HG02588 (cell line): ENCODE measurements at regions not wholly inside any gene's neighbourhood (a gene's known extent, or its start where the extent isn't known, plus 50 kb on each side); places are given as distances from the start of the nearest gene placed in this dataset.
"Not testable (repeated sequence)": the region's sequence is repeated elsewhere in the genome, so short reads cannot be mapped to it uniquely, and the experiment has no call there.

Experiments used
- ATAC-seq: cut with Tn5 transposase; IDR thresholded peaks from one replicate; pipeline ENCODE4 v1.9.1; 2021; ENCODE audit warnings: mild to moderate bottlenecking, moderate library complexity; ENCODE audit not compliant: unreplicated experiment

GRCh38 chr1:166384948-166385347 is 218.1 kb upstream of the FAM78B start:
- no peak for ATAC-seq

GRCh38 chr1:166390366-166391033 is 223.7 kb upstream of the FAM78B start:
- no peak for ATAC-seq

DNA sequence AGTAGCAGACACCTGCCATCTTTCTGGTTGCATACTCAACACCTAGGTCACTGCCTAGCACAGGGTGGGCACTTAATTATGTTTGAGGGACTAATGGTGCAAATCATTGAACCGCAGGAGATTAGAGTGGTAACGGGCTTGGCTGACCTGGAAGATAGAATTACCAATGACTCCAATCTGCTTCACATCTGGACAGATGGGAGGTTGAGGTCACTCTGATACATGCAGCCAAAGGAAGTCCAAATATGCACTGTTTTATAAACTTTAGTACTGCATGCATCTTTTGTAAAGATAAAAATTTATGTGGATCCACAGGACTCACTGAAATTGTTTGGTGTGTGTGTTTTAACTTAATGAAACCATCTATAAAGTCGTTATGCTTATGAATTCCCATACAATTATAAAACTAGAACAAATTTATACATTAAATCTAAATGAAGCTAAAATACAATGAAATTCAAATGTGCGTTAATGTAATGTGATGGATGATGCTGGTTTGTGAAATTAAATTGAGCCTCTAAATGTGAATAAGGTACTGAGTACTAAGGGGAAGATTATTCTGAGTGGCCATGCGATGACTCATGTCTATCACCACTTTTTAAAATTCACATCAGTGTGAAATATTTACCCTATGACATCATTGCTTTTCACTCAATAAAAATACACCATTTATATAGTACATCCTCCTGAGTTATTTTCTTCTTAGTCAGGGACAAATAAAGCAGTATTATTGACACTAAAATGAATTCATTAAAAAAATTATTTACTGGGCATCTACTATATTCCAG is 224.7 kb upstream of the FAM78B start:
- no peak for ATAC-seq

DNA sequence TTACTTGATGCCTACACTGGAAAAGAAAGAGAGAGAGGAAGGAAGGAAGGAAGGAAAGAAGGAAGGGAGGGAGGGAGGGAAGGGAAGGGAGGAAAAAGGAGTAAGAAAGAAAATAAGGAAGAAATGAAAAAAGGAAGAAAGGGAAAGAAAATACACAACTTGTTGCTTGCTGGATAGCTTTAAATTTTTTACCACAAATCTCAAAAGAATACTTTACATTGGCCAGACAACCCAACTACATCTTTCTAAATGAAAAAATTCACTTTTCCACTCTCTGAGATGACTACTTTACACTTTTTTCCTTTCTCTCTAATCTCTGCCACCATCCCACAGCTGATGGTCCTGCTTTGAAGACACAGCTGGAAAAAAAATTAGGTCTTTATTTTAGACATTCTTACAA is 228.9 kb upstream of the FAM78B start:
- ATAC-seq: no peak

DNA sequence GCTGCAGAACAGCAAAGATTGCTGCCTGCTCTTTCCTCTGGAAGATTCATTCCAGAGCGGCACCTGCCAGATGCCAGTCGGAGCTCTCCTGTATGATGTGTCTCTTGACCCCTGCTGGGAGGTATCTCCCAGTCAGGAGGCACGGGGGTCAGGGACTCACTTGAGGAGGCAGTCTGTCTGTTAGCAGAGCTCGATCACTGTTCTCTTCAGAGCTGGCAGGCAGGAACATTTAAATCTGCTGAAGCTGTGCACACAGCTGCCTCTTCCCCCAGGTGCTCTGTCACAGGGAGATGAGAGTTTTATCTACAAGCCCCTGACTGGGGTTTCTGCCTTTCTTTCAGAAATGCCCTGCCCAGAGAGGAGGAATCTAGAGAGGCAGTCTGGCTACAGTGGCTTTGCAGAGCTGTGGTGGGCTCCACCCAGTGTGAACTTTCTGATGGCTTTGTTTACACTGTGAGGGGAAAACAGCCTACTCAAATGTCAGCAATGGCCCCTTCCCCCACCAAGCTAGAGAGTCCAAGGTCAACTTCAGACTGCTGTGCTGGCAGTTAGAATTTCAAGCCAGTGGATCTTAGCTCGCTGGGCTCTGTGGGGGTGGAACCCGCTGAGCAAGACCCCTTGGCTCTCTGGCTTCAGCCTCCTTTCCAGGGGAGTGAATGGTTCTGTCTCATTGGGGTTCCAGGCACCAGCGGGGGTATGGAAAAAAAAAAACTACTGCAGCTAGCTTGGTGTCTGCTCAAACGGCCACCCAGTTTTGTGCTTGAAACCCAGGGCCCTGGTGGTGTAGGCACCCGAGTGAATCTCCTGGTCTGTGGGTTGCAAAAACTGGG is 242.7 kb upstream of the FAM78B start:
- not testable (repeated sequence) for ATAC-seq

GRCh38 chr1:166410083-166410385 is 243.2 kb upstream of the FAM78B start:
- no peak for ATAC-seq

DNA sequence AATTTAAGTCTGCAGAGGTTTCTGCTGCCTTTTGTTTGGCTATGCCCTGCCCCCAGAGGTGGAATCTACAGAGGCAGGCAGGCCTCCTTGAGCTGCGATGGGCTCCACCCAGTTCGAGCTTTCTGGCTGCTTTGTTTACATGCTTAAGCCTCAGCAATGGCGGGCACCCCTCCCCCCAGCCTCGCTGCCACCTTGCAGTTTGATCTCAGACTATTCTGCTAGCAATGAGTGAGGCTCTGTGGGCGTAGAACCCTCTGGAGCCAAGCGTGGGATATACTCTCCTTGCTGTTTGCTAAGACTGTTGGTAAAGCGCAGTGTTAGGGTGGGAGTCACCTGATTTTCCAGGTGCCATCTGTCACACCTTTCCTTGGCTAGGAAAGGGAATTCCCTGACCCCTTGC is 250.0 kb upstream of the FAM78B start:
- not testable (repeated sequence) for ATAC-seq

DNA sequence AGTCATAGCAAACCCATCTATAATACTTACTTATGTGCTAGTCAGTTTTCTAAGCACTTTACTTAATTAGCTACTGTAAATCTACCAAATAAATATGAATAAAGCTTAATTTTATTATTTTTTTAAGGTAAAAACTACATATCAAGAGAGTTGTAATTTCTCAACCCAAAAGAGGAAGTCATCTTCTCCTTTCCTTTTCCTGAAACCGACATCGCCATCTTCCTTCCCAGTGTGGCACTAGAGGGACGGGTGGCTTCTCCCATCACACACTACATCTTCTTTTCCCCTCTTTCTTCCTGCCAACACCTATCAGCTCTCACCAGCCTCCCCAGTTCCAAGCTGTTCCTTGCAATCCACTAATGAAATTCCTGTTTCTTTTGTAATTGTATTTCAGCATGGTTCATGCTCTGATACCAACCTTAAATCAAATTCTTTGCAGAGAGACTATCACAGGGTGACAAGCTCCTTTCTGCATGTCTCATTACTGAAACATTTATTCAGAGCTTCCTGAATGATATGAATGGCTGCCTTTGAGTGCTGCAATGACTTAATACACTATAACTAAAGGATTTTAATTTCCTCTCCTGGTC is 251.6 kb upstream of the FAM78B start:
- no peak for ATAC-seq

DNA sequence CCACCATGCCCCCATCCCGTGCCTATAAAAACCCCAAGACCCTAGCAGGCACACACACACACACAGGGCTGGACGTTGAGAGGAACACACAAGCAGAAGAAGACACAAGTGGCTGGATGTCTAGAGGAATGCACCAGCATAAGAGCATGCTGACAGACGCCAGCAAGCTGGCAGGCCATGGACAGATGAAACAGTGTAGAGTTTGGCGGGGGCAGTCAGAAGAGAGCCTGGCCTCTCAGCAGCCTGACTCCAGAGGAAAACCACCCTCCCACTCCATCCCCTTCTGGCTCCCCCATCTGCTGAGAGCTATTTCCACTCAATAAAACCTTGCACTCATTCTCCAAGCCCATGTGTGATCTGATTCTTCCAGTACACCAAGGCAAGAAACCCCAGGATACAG is 255.8 kb upstream of the FAM78B start:
- ATAC-seq: not testable (repeated sequence)

DNA sequence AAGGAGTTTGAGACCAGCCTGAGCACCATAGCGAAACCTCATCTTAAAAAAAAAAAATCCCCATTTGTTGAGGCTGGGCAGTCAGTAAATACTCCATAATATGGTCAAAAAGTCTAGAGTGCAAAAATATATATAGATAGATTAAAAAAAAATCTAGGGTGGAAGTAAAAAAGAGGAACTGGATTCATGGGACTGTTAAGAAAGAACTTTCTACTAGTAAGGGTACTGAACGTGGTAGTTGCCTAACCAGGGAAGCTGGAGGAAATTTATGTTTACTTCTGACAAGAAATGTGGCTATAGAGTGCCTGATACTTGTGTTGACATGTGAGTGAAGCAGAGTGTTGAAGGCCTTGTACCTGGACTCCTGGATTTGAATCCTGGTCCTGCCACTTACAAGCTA is 265.9 kb upstream of the FAM78B start:
- ATAC-seq: no peak

DNA sequence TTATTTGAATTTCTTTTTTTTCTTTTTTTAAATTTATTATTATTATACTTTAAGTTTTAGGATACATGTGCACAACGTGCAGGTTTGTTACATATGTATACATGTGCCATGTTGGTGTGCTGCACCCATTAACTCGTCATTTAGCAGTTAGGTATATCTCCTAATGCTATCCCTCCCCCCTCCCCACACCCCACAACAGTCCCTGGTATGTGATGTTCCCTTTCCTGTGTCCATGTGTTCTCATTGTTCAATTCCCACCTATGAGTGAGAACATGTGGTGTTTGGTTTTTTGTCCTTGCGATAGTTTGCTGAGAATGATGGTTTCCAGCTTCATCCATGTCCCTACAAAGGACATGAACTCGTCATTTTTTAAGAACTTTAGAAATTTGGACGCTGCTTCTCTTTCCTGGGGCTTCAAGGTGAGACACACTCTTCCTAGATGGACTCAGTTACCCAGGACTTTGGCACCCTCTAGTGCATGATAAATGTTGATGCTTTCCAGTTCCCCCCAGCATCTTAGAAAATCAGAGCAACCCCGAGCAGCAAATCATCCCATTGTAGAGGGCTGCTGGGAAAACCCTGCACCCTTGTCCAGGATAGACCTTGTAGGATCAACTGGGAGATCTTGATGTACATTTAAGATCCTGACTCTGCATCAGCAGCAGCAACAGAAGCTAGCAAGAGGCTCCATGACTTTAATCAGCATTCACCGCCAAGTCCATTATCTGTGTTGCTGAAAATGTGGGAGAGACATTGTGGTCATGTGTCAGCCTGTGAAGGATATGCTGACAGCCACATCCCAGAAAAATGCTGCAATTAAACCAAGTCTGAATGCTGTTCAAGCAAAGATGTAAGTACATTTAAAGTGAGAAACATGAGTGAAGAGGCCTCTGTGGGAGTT is 266.9 kb upstream of the FAM78B start:
- ATAC-seq: peak; percentile 49

GRCh38 chr1:166457700-166458099 is 290.9 kb upstream of the FAM78B start:
- ATAC-seq: no peak

DNA sequence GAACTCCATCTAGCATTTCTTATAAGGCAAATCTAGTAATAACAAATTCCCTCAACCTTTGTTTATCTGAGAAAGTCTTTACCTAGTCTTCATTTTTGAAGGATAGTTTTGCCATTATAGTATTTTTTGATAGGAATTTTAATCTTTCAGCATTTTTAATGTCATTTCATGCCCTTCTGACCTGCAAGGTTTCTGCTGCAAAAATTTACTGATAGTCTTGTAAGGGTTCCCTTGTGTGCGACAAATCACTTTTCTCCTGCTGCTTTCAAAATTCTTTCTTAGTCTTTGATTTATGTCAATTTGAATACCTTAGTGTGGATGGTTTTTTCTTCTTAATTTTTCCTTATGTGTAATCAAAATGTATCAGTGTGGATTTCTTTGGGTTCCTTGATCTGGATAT is 297.5 kb upstream of the FAM78B start:
- ATAC-seq: no peak

DNA sequence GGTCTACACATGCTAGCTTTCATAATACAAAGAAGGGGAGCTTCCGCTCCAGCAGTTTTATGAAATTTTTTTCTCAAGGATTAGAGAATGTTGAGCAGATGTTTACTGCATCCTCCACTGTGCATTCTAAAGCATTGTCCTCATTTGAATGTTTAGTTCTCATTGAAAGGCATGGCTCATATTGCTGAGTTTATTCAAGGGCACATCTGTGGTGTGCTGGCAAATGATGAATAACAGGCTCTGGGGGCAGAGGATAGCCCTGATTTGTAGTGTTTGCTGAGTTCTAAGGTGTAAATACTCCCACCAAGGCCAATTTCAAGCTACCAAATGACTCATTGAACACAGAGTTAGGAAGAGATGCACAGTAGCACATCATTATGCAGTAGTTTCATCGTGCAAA is 303.2 kb upstream of the FAM78B start:
- no peak for ATAC-seq

GRCh38 chr1:166470441-166470840 is 303.6 kb upstream of the FAM78B start:
- ATAC-seq: no peak

DNA sequence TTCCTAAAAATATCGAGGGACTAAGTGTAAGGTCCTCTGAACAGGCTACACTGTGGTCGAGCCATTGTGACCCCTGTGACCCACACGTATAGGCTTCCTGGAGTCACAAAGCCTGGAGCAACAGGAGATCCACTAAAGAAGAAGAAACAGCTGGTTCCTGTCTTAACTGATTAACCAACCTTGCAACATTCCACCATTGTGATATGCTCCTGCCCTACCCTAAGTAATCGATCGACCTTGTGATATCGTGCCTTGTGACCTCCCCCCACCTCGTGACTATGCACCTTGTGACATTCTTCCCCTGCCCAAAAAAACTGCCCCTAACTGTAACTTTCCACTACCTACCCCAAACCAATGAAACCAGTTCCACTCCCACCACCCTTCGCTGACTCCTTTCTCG is 304.6 kb upstream of the FAM78B start:
- no peak for ATAC-seq

DNA sequence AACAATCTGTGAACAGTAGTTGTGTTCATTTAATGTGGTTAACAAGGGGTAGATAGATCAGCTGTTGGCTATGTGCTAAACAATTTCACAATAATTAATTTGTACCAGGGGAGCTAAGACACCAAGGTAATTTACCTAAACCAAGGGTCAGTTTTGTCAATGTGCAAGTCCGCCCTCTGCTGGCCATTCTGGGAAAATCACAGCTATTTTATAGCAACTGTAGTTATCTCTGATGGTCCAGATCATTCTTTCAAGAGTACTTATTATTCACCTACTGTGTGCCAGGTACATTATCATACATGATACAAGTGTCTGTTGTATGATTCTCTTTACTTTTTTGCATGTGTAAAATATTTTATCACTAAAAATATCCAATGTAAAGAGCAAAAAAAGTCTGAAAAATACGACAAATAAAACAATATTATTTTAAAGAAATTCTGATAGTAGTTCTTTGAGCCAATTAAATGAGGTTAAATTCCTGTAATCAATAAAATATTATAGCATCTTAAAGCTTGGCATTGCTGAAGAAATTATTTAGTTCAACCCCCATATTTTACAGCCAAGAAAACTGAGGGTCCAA is 312.3 kb upstream of the FAM78B start:
- peak; percentile 47 for ATAC-seq

- no peak for ATAC-seq
Measured at GRCh38 chr1:166484471-166484870, 317.7 kb upstream of the FAM78B start.

DNA sequence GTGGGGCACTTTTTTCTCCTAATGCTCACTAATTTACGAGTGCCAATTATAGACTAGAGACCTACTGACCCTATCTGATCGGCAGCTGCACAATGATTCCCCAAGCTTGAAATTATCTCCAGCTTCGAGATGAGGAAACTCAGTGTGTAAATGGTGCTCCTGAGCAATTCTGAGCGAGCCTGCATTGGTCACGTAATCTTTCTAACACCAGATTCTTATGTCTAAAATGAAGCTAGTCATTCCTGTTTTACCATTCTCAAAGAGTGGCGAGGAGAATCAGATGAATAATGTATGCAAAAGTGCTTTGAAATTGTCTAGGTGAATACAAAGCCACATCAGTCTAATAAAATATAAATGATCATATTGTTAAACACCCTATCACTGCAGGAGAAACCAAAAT is 318.1 kb upstream of the FAM78B start:
- no peak for ATAC-seq

DNA sequence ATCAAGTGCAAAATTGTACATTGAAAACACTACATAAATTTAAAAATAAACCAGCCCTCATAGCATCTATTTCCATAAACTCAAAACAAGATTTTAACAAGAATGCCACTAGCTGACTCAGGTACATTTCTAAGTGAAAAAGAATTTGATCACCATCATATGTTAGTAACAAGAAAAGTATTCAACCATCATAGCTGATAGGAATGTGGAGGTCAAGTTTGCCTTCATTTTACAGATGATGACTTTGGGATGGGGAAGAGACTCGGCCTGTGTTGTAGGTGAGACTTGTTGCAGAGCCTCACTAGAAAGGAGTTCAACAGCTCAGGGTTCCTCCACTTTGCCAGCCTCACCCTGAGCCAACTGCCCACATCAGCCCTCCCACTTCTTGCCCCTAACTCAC is 318.8 kb upstream of the FAM78B start:
- no peak for ATAC-seq
